Thymus (tissue), 11 donors: ENCODE measurements at regions not wholly inside any gene's neighbourhood (a gene's known extent, or its start where the extent isn't known, plus 50 kb on each side); places are given as distances from the start of the nearest gene placed in this dataset.
A peak's percentile ranks its signal among the peaks of the same experiment; 100 is the strongest.

Source experiments
- DNase-seq, 9 donors: peaks; one replicate each; pipeline ENCODE4 v3.0.0-alpha.2; 2013; ENCODE audit warnings: low spot score in 9 of 9, low read depth in 6 of 9, missing footprints in 1 of 9
- H3K27ac ChIP-seq, 2 donors: one replicate each; pipeline ENCODE4 v1.5.1; 2013; ENCODE audit warnings: control low read depth in 1 of 2, low read depth in 1 of 2, low read length in 1 of 2, mild to moderate bottlenecking in 1 of 2, moderate library complexity in 1 of 2
- H3K27me3 ChIP-seq, 2 donors: one replicate each; pipeline ENCODE4 v1.5.1; 2013; ENCODE audit warnings: low read length in 1 of 2; ENCODE audit not compliant: control insufficient read depth in 2 of 2, insufficient read depth in 1 of 2
- H3K36me3 ChIP-seq, 2 donors: one replicate each; pipeline ENCODE4 v1.5.1; 2013; ENCODE audit warnings: low read length in 1 of 2, mild to moderate bottlenecking in 1 of 2, moderate library complexity in 1 of 2; ENCODE audit not compliant: control insufficient read depth in 2 of 2, insufficient read depth in 2 of 2
- H3K4me1 ChIP-seq, 2 donors: one replicate each; pipeline ENCODE4 v1.5.1; 2013; ENCODE audit warnings: low read length in 2 of 2; ENCODE audit not compliant: control insufficient read depth in 2 of 2, insufficient read depth in 2 of 2
- H3K4me3 ChIP-seq, 2 donors: one replicate each; pipeline ENCODE4 v1.5.1; 2013; ENCODE audit warnings: low read length in 2 of 2, control low read depth in 1 of 2, mild to moderate bottlenecking in 1 of 2
- H3K9me3 ChIP-seq, 2 donors: one replicate each; pipeline ENCODE4 v1.5.1; 2013; ENCODE audit warnings: low read length in 1 of 2, mild to moderate bottlenecking in 1 of 2; ENCODE audit not compliant: control insufficient read depth in 2 of 2, insufficient read depth in 1 of 2
- WGBS: extraction: QIAGEN DNeasy Blood & Tissue Kit; methylation state at CpG from one replicate; pipeline ENCODE4 v1.1.7; 2013; 5-methylcytosine and 5-hydroxymethylcytosine counted together
- donor health status: healthy.

DNA sequence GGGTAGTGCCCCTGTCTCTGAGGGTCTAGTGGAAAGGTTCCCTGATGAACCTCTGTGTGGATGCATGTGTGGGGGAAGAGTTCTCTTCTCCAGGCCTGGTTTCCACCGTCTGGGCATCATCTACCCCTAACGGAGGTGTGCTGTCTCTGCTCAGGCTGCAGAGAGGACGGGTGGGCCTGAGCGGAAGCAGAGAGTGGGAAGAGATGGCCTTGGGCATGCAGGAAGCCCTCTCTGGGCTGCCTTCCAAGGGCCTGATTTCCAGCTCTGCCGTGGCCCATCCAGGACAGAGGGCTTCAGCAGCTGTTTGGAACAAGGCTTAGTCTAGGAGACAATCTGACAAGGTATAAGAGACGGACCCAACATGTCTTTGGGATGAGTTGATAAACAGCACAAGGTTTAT is 220.1 kb upstream of the DTNBP1 start:
- no peaks in the 10 kb centered on the region for H3K9me3 ChIP-seq

GRCh38 chr6:15882345-15882744 is 219.5 kb upstream of the DTNBP1 start:
- Histone ChIP-seq H3K9me3 (no peaks in the 10 kb centered on the region), H3K4me1 (peaks cover 0 to 10% of the 10 kb centered on the region in 2 donors), H3K27me3 (no peaks in the 10 kb centered on the region), H3K36me3 (no peaks in the 10 kb centered on the region), H3K27ac (no peak overlapping the region), H3K4me3 (no peak overlapping the region)
- 87% methylated on average over 4 of the region's 4 CpGs for WGBS
- no peak for DNase-seq

More for the DNA sequence above, 220.1 kb upstream of the DTNBP1 start:
- Histone ChIP-seq H3K4me3 (no peak overlapping the region), H3K27ac (no peak overlapping the region), H3K36me3 (no peaks in the 10 kb centered on the region), H3K27me3 (no peaks in the 10 kb centered on the region), H3K4me1 (peaks cover 0 to 10% of the 10 kb centered on the region in 2 donors)
- 97% methylated on average over 6 of the region's 6 CpGs for WGBS
- DNase-seq, result no peak

- 33% methylated on average over 3 of the region's 3 CpGs for WGBS
- Histone ChIP-seq H3K27me3 (no peaks in the 10 kb centered on the region), H3K27ac (no peak overlapping the region), H3K4me1 (peaks cover 0 to 10% of the 10 kb centered on the region in 2 donors), H3K36me3 (no peaks in the 10 kb centered on the region), H3K4me3 (no peak overlapping the region), H3K9me3 (no peaks in the 10 kb centered on the region)
- DNase-seq, result no peak
Measured at GRCh38 chr6:15881150-15881549, 218.3 kb upstream of the DTNBP1 start.

DNA sequence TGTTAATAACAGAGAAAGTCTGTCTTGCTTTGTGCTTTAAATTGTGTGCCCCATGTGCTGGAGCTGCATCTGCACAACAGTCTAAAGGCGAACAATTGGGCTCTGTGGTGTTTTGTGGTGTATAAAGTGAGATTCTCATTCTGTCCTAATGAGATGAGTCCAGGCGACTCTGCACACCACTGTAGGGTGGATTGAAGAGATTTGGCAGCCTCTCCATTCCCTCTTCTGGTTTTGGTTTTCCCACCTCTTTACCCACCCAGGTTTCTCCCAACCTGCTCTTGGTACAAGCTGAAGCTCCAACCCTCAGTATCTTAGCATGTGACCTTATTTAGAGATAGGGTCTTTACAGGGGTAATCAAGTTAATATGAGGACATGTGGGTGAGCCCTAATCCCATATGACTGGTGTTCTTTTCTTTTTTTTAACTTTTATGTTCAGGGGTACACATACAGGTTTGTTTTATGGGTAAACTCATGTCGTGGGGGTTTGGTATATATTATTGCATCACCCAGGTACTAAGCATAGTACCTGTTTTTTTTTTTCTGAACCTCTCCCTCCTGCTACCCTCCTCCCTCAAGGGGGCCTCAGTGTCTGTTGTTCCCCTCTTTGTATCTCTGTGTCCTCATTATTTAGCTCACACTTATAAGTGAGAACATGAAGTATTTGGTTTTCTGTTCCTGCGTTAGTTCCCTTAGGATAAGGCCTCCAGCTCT is 217.6 kb upstream of the DTNBP1 start:
- Histone ChIP-seq H3K4me1 (peaks cover 0 to 10% of the 10 kb centered on the region in 2 donors), H3K36me3 (no peaks in the 10 kb centered on the region), H3K27me3 (no peaks in the 10 kb centered on the region), H3K27ac (no peak overlapping the region), H3K4me3 (no peak overlapping the region), H3K9me3 (no peaks in the 10 kb centered on the region)
- 65% methylated on average over 4 of the region's 4 CpGs for WGBS
- DNase-seq, result no peak

- 17% methylated on average over 12 of the region's 12 CpGs for WGBS
- H3K27ac ChIP-seq, result no peak overlapping the region
- no peaks in the 10 kb centered on the region for H3K9me3 ChIP-seq
- H3K4me3 ChIP-seq, result no peak overlapping the region
- DNase-seq, result peak in 2 of 9 donors; percentile 7 to 47
- peaks cover 0 to 10% of the 10 kb centered on the region in 2 donors for H3K4me1 ChIP-seq
- no peaks in the 10 kb centered on the region for H3K27me3 ChIP-seq
- no peaks in the 10 kb centered on the region for H3K36me3 ChIP-seq
Measured at GRCh38 chr6:15879371-15880261, 216.8 kb upstream of the DTNBP1 start.

DNA sequence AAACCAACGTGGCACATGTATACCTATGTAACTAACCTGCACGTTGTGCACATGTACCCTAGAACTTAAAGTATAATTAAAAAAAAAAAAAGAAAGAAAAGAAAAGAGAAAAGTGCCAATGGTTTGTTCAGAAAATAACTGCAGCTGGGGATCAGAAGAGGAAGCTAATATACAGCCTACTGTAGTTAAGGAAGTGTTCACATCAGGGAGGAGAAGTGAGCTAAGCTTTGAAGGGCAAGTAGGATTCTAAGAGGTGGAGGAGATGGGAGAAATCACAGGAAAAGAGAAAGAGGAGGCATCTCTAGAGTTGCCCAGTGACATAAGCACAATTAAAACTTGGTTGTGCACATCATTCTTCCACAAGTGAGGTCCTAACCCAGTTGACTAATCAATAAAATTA is 214.4 kb upstream of the DTNBP1 start:
- H3K9me3 ChIP-seq, result no peaks in the 10 kb centered on the region
- DNase-seq, result no peak
- H3K27me3 ChIP-seq, result no peaks in the 10 kb centered on the region
- WGBS, result 11% methylated on average over 2 of the region's 2 CpGs
- peaks cover 0 to 10% of the 10 kb centered on the region in 2 donors for H3K4me1 ChIP-seq
- no peak overlapping the region for H3K4me3 ChIP-seq
- no peaks in the 10 kb centered on the region for H3K36me3 ChIP-seq
- no peak overlapping the region for H3K27ac ChIP-seq

- Histone ChIP-seq H3K27me3 (no peaks in the 10 kb centered on the region), H3K4me3 (no peak overlapping the region), H3K4me1 (peaks cover 0 to 10% of the 10 kb centered on the region in 2 donors), H3K36me3 (no peaks in the 10 kb centered on the region), H3K9me3 (no peaks in the 10 kb centered on the region), H3K27ac (no peak overlapping the region)
- no peak for DNase-seq
- 89% methylated on average over 3 of the region's 3 CpGs for WGBS
Measured at GRCh38 chr6:15876406-15876805, 213.6 kb upstream of the DTNBP1 start.

DNA sequence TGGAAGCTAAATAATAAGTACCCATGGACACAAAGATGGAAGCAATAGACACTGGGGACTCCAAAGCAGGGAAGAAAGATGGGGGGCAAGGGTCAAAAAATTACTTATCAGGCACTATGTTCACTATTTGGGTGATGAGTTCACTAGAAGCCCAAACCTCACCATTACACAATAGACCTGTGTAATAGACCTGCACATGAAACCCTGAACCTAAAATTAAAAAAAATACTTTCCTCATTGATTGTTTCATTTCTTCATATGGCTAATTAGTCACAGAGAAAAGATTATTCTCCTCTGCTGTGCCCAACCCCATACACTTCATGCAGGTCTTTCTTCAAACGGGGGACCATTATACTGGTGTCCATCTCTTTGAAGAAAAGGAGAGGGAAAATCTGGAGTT is 213.0 kb upstream of the DTNBP1 start:
- H3K9me3 ChIP-seq, result no peaks in the 10 kb centered on the region
- H3K4me1 ChIP-seq, result peaks cover 0 to 10% of the 10 kb centered on the region in 2 donors
- H3K27me3 ChIP-seq, result no peaks in the 10 kb centered on the region
- H3K27ac ChIP-seq, result no peak overlapping the region
- 100% methylated on average over 1 of the region's 1 CpG for WGBS
- no peak overlapping the region for H3K4me3 ChIP-seq
- no peak for DNase-seq
- H3K36me3 ChIP-seq, result no peaks in the 10 kb centered on the region

DNA sequence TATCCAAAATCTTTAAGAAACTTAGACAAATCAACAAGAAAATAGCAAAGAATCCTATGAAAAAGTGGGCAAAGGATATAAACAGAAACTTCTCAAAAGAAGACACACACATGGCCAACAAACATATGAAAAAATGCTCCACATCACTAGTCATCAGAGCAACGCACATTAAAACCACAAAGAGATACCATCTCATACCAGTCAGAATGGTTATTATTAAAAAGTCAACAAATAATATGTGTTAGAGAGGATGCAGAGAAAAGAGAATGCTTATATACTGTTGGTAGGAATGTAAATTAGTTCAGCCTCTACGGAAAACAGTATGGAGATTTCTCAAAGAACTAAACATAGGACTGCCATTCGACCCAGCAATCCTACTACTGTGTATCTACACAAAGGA is 212.0 kb upstream of the DTNBP1 start:
- no peaks in the 10 kb centered on the region for H3K36me3 ChIP-seq

More for the DNA sequence above, 212.0 kb upstream of the DTNBP1 start:
- H3K27me3 ChIP-seq, result no peaks in the 10 kb centered on the region
- no peaks in the 10 kb centered on the region for H3K9me3 ChIP-seq
- DNase-seq, result no peak
- no peak overlapping the region for H3K27ac ChIP-seq
- 72% methylated on average over 3 of the region's 3 CpGs for WGBS
- H3K4me3 ChIP-seq, result no peak overlapping the region
- peaks cover 0 to 5% of the 10 kb centered on the region in 2 donors for H3K4me1 ChIP-seq
